ENCODE measurements at regions not wholly inside any gene's neighbourhood (a gene's known extent, or its start where the extent isn't known, plus 50 kb on each side); places are given as distances from the start of the nearest gene placed in this dataset.

DNA sequence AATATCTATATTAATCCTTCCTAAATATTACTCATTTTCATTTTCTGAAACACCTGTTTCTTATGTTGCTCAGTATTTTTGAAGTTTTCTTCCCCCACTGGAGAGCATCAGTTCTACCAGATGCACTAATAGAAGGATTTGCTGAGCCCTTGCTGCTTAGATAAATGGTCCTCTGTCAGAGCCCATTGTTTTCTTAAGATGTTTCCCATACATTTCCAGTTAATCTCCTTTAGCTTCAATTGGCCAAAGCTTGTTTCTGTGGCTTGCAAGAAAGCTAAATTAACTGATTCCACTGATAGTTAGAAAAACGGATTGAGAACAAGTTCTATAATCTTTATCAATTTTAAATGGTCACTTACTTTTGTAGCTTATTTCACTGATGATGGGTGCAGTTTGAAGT is 1425.5 kb downstream of the PCDH18 start:
- Mint-ChIP-seq H3K4me3 (no peak overlapping the region), H3K36me3 (ENCODE audit: low read depth) (no peaks in the 10 kb centered on the region), H3K9me3 (no peaks in the 10 kb centered on the region), H3K27ac (ENCODE audit: unreplicated experiment) (no peak overlapping the region), H3K27me3 (ENCODE audit: low read depth) (no peaks in the 10 kb centered on the region), H3K4me1 (peaks cover 23% of the 10 kb centered on the region)
- no peak for DNase-seq (ENCODE audit: low read depth, low spot score)
- TF ChIP-seq, protein P1, sequence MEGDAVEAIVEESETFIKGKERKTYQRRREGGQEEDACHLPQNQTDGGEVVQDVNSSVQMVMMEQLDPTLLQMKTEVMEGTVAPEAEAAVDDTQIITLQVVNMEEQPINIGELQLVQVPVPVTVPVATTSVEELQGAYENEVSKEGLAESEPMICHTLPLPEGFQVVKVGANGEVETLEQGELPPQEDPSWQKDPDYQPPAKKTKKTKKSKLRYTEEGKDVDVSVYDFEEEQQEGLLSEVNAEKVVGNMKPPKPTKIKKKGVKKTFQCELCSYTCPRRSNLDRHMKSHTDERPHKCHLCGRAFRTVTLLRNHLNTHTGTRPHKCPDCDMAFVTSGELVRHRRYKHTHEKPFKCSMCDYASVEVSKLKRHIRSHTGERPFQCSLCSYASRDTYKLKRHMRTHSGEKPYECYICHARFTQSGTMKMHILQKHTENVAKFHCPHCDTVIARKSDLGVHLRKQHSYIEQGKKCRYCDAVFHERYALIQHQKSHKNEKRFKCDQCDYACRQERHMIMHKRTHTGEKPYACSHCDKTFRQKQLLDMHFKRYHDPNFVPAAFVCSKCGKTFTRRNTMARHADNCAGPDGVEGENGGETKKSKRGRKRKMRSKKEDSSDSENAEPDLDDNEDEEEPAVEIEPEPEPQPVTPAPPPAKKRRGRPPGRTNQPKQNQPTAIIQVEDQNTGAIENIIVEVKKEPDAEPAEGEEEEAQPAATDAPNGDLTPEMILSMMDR (conservative IDR thresholded peaks at IDR 0.05), result no peak

DNA sequence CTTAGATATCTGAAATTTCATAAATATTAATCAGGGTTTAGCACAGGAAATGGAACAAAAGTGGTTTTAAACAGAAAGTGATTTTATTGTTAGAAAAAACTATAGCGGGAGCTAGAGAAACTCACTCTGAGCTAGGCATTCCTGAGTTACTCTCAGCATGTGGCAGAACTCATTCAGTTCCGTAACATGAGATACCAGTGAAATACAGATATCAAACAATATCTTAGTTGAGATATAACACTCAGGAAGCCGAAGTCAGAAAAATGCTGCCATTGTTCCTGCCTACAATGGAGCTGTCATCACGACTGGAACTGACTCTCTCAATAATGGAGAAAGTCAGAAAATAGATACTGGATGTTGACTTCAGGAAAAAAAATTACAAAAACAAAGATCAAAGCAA is 1428.7 kb downstream of the PCDH18 start:
- Mint-ChIP-seq H3K9me3 (peaks cover 3% of the 10 kb centered on the region), H3K36me3 (ENCODE audit: low read depth) (peaks cover 3% of the 10 kb centered on the region), H3K27ac (ENCODE audit: unreplicated experiment) (no peak overlapping the region), H3K27me3 (ENCODE audit: low read depth) (no peaks in the 10 kb centered on the region), H3K4me1 (peaks cover 23% of the 10 kb centered on the region), H3K4me3 (no peak overlapping the region)
- TF ChIP-seq, protein P1 (conservative IDR thresholded peaks at IDR 0.05), result no peak
- no peak for DNase-seq (ENCODE audit: low read depth, low spot score)

DNA sequence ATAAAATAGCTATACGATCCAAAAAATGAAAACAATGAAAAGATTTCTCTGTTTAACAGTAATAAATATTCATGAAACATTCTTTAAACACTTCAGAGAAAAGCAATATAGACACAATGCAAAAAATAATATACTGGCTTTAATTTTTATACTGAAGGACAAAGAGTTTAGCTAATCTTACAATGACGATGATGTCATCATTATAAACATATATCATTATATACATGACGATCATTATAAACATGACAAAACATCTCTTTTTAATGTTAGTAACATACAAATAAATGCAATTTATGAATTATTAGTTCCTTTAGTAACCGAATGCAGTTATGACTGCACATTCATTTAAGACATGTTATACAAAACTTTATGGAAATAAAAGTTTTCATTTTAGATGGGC is 1434.6 kb downstream of the PCDH18 start:
- Mint-ChIP-seq H3K27ac (ENCODE audit: unreplicated experiment) (no peak overlapping the region), H3K27me3 (ENCODE audit: low read depth) (no peaks in the 10 kb centered on the region), H3K4me1 (peaks cover under 1% of the 10 kb centered on the region), H3K4me3 (no peak overlapping the region), H3K9me3 (peaks cover 6% of the 10 kb centered on the region), H3K36me3 (ENCODE audit: low read depth) (peaks cover 3% of the 10 kb centered on the region)
- TF ChIP-seq, protein P1 (conservative IDR thresholded peaks at IDR 0.05), result no peak
- no peak for DNase-seq (ENCODE audit: low read depth, low spot score)

DNA sequence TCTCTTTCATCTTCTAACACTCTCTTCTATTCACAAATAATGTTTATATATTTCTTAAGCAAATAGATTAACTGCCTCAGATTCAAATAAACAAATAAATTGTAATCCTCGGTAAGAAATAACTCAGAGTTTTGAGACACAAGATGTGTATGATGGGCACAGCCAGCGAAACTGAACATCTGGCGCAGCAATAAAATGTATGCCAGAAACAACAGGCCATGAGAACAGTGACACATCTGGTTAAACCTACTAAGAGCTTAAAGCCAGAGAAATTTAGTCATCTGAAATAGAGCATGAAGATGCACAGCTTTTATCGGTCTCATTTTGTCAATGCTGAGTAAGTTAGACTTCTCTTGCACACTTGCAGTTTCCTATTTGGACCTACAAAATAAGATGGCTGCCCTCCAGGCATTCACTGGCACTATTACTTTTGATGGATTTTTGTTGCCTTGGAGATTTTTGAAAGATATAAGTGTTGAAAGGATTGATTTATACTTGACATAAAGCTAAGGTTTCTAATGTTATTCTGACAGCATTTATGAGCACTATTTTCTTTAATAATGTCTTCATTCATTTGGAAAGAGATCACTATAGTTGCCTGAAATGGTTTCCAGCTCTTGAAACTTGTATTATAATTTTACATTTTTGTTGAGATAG is 1444.0 kb downstream of the PCDH18 start:
- Mint-ChIP-seq H3K27ac (ENCODE audit: unreplicated experiment) (no peak overlapping the region), H3K9me3 (no peaks in the 10 kb centered on the region), H3K4me3 (no peak overlapping the region), H3K4me1 (no peaks in the 10 kb centered on the region), H3K27me3 (ENCODE audit: low read depth) (no peaks in the 10 kb centered on the region), H3K36me3 (ENCODE audit: low read depth) (no peaks in the 10 kb centered on the region)
- no peak for DNase-seq (ENCODE audit: low read depth, low spot score)
- TF ChIP-seq, protein P1 (conservative IDR thresholded peaks at IDR 0.05), result no peak

DNA sequence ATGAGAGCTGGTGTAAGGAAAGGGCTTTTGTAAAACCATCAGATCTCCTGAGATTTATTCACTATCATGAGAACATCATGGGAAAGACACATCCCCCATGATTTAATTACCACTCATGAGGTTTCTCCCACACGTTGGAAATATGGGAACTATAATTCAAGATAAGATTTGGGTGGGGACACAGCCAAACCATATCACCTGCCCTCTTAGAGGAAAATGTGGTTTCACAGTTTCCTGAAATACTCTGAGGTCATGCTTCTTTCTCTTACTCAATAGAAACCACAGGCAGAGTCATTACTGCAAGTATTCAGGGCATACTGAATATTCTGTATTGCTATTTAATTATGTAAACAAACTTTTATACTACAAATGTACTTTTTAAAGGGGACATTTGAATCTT is 1453.3 kb downstream of the PCDH18 start:
- Mint-ChIP-seq H3K4me3 (no peak overlapping the region), H3K4me1 (no peaks in the 10 kb centered on the region), H3K27me3 (ENCODE audit: low read depth) (no peaks in the 10 kb centered on the region), H3K36me3 (ENCODE audit: low read depth) (no peaks in the 10 kb centered on the region), H3K9me3 (no peaks in the 10 kb centered on the region), H3K27ac (ENCODE audit: unreplicated experiment) (no peak overlapping the region)
- no peak for DNase-seq (ENCODE audit: low read depth, low spot score)
- TF ChIP-seq, protein P1 (conservative IDR thresholded peaks at IDR 0.05), result no peak
